ENCODE measurements at regions not wholly inside any gene's neighbourhood (a gene's known extent, or its start where the extent isn't known, plus 50 kb on each side); places are given as distances from the start of the nearest gene placed in this dataset.

DNA sequence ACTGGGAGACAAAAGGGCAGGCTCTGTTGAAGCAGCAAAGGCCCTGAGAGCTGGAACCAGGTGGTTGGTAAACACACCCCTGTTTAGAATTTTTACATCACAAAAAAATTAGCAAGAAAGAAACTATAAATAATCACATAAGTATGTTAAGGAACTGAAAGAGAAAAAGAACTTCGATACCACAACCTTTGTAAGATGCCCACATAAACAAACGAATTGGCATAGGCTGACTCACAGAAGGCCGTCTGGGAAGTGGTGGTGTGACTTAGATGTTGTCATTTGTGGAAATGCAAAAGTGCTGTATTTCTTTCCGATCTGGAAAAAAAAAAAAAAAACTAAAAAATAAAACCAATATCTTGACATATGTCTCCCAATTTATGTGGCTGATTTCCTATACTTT lies 235.1 kb downstream of the USP46 start:
- TF ChIP-seq EP300 (IDR thresholded peaks at IDR 0.05), result no peak
- TF ChIP-seq, protein P1, sequence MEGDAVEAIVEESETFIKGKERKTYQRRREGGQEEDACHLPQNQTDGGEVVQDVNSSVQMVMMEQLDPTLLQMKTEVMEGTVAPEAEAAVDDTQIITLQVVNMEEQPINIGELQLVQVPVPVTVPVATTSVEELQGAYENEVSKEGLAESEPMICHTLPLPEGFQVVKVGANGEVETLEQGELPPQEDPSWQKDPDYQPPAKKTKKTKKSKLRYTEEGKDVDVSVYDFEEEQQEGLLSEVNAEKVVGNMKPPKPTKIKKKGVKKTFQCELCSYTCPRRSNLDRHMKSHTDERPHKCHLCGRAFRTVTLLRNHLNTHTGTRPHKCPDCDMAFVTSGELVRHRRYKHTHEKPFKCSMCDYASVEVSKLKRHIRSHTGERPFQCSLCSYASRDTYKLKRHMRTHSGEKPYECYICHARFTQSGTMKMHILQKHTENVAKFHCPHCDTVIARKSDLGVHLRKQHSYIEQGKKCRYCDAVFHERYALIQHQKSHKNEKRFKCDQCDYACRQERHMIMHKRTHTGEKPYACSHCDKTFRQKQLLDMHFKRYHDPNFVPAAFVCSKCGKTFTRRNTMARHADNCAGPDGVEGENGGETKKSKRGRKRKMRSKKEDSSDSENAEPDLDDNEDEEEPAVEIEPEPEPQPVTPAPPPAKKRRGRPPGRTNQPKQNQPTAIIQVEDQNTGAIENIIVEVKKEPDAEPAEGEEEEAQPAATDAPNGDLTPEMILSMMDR (IDR thresholded peaks at IDR 0.05), result no peak
